Motor neuron (in vitro differentiated cells): ENCODE measurements at regions not wholly inside any gene's neighbourhood (a gene's known extent, or its start where the extent isn't known, plus 50 kb on each side); places are given as distances from the start of the nearest gene placed in this dataset.

Experiments
- ATAC-seq, 8 experiments: fragments of 200-7000 bp; cut with Tn5 transposase; replicated peaks in 6 of 8; 2 replicates each; pipeline ENCODE4 v1.8.0; 2021; ENCODE audit warnings: mild to moderate bottlenecking in 8 of 8, moderate library complexity in 8 of 8
- H3K27ac ChIP-seq, 2 donors: fragments of 250-450 bp; sonication (Bioruptor Pico); 2 replicates each; pipeline ENCODE4 v1.9.0; 2021; ENCODE audit warnings: antibody characterized with exemption in 2 of 2, mild to moderate bottlenecking in 2 of 2, moderate library complexity in 1 of 2
- H3K4me1 ChIP-seq, 2 donors: fragments of 250-450 bp; sonication (Bioruptor Pico); replicated peaks in 1 of 2; 2 replicates each; pipeline ENCODE4 v1.6.1; 2021; ENCODE audit warnings: antibody characterized with exemption in 2 of 2, mild to moderate bottlenecking in 2 of 2, moderate library complexity in 1 of 2
- H3K4me3 ChIP-seq, 5 donors: fragments of 250-450 bp; sonication (Bioruptor Pico); 2 replicates each; pipeline ENCODE4 v1.9.0; 2021; ENCODE audit warnings: antibody characterized with exemption in 5 of 5, mild to moderate bottlenecking in 5 of 5, moderate library complexity in 4 of 5
- WGBS, 10 experiments: fragments of 450-650 bp; shearing (Covaris generic); methylation state at CpG; one replicate each; pipeline ENCODE4 v1.0.0; 2022; 5-methylcytosine and 5-hydroxymethylcytosine counted together
- in situ Hi-C, 9 experiments: fragments of 400-800 bp; cut with MboI; loops; one replicate each; pipeline ENCODE4 v1.15.0; 2021; ENCODE audit warnings: low sequenced_read_pairs in 9 of 9, low pct_unique_long_range_greater_than_20kb in 2 of 9; ENCODE audit not compliant: unreplicated experiment in 9 of 9

- no peaks in the 10 kb centered on the region for H3K4me1 ChIP-seq
- no peak overlapping the region for H3K27ac ChIP-seq
- no peak overlapping the region for H3K4me3 ChIP-seq
- in situ Hi-C loops: no loop called here
- no peak for ATAC-seq
- 0 to 100% (median 94%) methylated on average over 1 of the region's 1 CpG; no CpG with 5 or more reads in 6 of the 10 experiments for WGBS, 10 experiments
These were observed 157.2 kb upstream of the TMEM108 start for GRCh38 chr3:132880986-132881385.

GRCh38 chr3:132879656-132880055 is 157.4 kb upstream of the NPHP3 start:
- in situ Hi-C loops: no loop called here
- ATAC-seq: peak in 1 of 8 experiments; percentile 82
- Histone ChIP-seq H3K4me3 (no peak overlapping the region), H3K4me1 (no peaks in the 10 kb centered on the region), H3K27ac (no peak overlapping the region)

GRCh38 chr3:132874701-132875100 is 152.5 kb upstream of the NPHP3 start:
- H3K4me3 ChIP-seq: no peak overlapping the region
- H3K4me1 ChIP-seq: peaks cover 4 to 13% of the 10 kb centered on the region in 2 donors
- 0 to 100% (median 69%) methylated on average over 1 of the region's 1 CpG; no CpG with 5 or more reads in 6 of the 10 experiments for WGBS, 10 experiments
- no peak for ATAC-seq
- H3K27ac ChIP-seq: no peak overlapping the region
- in situ Hi-C loops: no loop called here

GRCh38 chr3:132872711-132873110 is 150.5 kb upstream of the NPHP3 start:
- Histone ChIP-seq H3K27ac (no peak overlapping the region), H3K4me3 (no peak overlapping the region), H3K4me1 (peaks cover 4 to 14% of the 10 kb centered on the region in 2 donors)
- ATAC-seq: no peak
- 0 to 83% (median 50%) methylated on average over 1 of the region's 1 CpG for WGBS, 10 experiments
- in situ Hi-C loops: no loop called here

GRCh38 chr3:132871956-132872355 is 149.7 kb upstream of the NPHP3 start:
- 0 to 100% (median 81%) methylated on average over 1 to 3 of the region's 4 CpGs for WGBS, 10 experiments
- in situ Hi-C loops: no loop called here
- ATAC-seq: no peak
- Histone ChIP-seq H3K4me3 (no peak overlapping the region), H3K4me1 (peaks cover 4 to 14% of the 10 kb centered on the region in 2 donors), H3K27ac (no peak overlapping the region)

GRCh38 chr3:132870541-132870940 is 148.3 kb upstream of the NPHP3 start:
- peak in 5 of 8 experiments; percentile 97 to 99 (median 98) for ATAC-seq
- no peak overlapping the region for H3K27ac ChIP-seq
- in situ Hi-C loops: no loop called here
- no peak overlapping the region for H3K4me3 ChIP-seq
- WGBS, 10 experiments: 0 to 17% (median 0%) methylated on average over 1 to 3 of the region's 4 CpGs; no CpG with 5 or more reads in 4 of the 10 experiments
- peaks cover 4 to 14% of the 10 kb centered on the region in 2 donors for H3K4me1 ChIP-seq

GRCh38 chr3:132867956-132868355 is 145.7 kb upstream of the NPHP3 start:
- H3K27ac ChIP-seq: no peak overlapping the region
- H3K4me1 ChIP-seq: peaks cover 4 to 14% of the 10 kb centered on the region in 2 donors
- in situ Hi-C loops: no loop called here
- H3K4me3 ChIP-seq: no peak overlapping the region
- ATAC-seq: peak in 2 of 8 experiments; percentile 27 to 32
- WGBS, 10 experiments: 0 to 100% (median 88%) methylated on average over 1 of the region's 1 CpG; no CpG with 5 or more reads in 6 of the 10 experiments

GRCh38 chr3:132867526-132867925 is 145.3 kb upstream of the NPHP3 start:
- no peak overlapping the region for H3K4me3 ChIP-seq
- no peak for ATAC-seq
- in situ Hi-C loops: no loop called here
- H3K4me1 ChIP-seq: peaks cover 4 to 14% of the 10 kb centered on the region in 2 donors
- H3K27ac ChIP-seq: no peak overlapping the region
- 0 to 83% (median 20%) methylated on average over 1 to 3 of the region's 3 CpGs; no CpG with 5 or more reads in 1 of the 10 experiments for WGBS, 10 experiments

GRCh38 chr3:132857317-132857716 is 135.1 kb upstream of the NPHP3 start:
- no peaks in the 10 kb centered on the region for H3K4me1 ChIP-seq
- no peak overlapping the region for H3K27ac ChIP-seq
- 20 to 100% (median 80%) methylated on average over 1 of the region's 1 CpG; no CpG with 5 or more reads in 5 of the 10 experiments for WGBS, 10 experiments
- in situ Hi-C loops: no loop called here
- no peak overlapping the region for H3K4me3 ChIP-seq
- ATAC-seq: no peak

- in situ Hi-C loops: no loop called here
- Histone ChIP-seq H3K4me1 (no peaks in the 10 kb centered on the region), H3K27ac (no peak overlapping the region), H3K4me3 (no peak overlapping the region)
- no peak for ATAC-seq
- WGBS, 10 experiments: 20 to 100% (median 60%) methylated on average over 1 to 6 of the region's 6 CpGs; no CpG with 5 or more reads in 3 of the 10 experiments
These were observed 132.8 kb upstream of the NPHP3 start for GRCh38 chr3:132854856-132855535.

GRCh38 chr3:132847849-132848625 is 125.8 kb upstream of the NPHP3 start:
- in situ Hi-C loops: no loop called here
- WGBS, 10 experiments: 0 to 80% (median 63%) methylated on average over 3 to 7 of the region's 7 CpGs; no CpG with 5 or more reads in 1 of the 10 experiments
- Histone ChIP-seq H3K4me3 (no peak overlapping the region), H3K4me1 (peaks cover 0 to 9% of the 10 kb centered on the region in 2 donors), H3K27ac (no peak overlapping the region)
- ATAC-seq: no peak

- in situ Hi-C loops: no loop called here
- no peak overlapping the region for H3K27ac ChIP-seq
- WGBS, 10 experiments: 0 to 83% (median 58%) methylated on average over 1 to 4 of the region's 4 CpGs; no CpG with 5 or more reads in 2 of the 10 experiments
- ATAC-seq: peak in 3 of 8 experiments; percentile 32 to 71 (median 48)
- peaks cover 0 to 12% of the 10 kb centered on the region in 2 donors for H3K4me1 ChIP-seq
- no peak overlapping the region for H3K4me3 ChIP-seq
These were observed 121.8 kb upstream of the NPHP3 start for GRCh38 chr3:132843851-132844553.

- H3K4me1 ChIP-seq: peaks cover 0 to 12% of the 10 kb centered on the region in 2 donors
- in situ Hi-C loops: no loop called here
- 0 to 80% (median 60%) methylated on average over 1 to 3 of the region's 3 CpGs; no CpG with 5 or more reads in 1 of the 10 experiments for WGBS, 10 experiments
- no peak for ATAC-seq
- no peak overlapping the region for H3K27ac ChIP-seq
- no peak overlapping the region for H3K4me3 ChIP-seq
These were observed 121.1 kb upstream of the NPHP3 start for GRCh38 chr3:132843349-132843748.
